D721Med (cell line): ENCODE measurements at regions not wholly inside any gene's neighbourhood (a gene's known extent, or its start where the extent isn't known, plus 50 kb on each side); places are given as distances from the start of the nearest gene placed in this dataset.
"Not testable (repeated sequence)": the region's sequence is repeated elsewhere in the genome, so short reads cannot be mapped to it uniquely, and the experiment has no call there.

Experiments used
- DNase-seq: peaks from one replicate; pipeline ENCODE4 v3.0.0; 2011; ENCODE audit warnings: low spot score; ENCODE audit not compliant: insufficient read length
- FAIRE-seq: peaks from 2 replicates; lab custom pipeline; 2011; peaks lifted over from hg19 to GRCh38; lab: Jason Lieb, UNC
- TF ChIP-seq, protein P1 (sequence below): IDR thresholded peaks from 2 replicates; pipeline ENCODE4 v1.5.1; 2012; ENCODE audit warnings: mild to moderate bottlenecking, control low read depth; ENCODE audit not compliant: insufficient read depth; ENCODE audit errors: missing control alignments

DNA sequence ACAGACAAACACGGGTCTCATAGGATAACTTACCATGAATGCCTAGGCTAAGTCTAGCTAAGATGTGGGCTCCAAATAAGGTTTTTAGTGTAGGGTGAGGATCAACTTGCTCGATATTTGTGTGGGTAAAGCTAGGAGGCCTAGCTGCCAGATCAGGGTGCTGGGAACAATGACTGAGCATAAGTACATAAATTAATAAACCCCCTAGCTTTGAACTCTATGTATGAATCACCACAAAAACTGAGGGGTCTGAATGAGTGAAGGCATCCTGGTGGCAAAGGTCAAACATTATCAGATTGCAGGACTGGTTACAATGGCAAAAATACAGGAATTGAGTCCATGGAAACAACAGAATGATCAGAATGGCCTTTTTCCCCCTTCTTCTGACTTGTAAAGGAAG is 241.8 kb downstream of the LIPI start:
- DNase-seq, FAIRE-seq: not testable (repeated sequence)

DNA sequence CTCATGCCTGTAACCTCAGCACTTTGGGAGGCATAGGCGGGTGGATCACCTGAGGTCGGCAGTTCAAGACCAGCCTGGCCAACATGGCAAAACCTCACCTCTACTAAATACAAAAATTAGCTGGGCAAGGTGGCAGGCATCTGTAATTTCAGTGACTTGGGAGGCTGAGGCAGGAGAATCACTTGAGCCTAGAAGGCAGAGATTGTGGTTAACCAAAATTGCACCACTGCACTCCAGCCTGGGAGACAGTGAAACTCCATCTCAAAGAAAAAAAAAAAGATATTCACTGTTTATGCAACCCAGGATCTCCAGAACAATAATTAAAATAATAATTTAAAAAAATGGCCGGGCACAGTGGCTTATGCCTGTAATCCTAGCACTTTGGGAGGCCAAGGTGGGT is 247.5 kb downstream of the LIPI start:
- FAIRE-seq, DNase-seq: not testable (repeated sequence)

DNA sequence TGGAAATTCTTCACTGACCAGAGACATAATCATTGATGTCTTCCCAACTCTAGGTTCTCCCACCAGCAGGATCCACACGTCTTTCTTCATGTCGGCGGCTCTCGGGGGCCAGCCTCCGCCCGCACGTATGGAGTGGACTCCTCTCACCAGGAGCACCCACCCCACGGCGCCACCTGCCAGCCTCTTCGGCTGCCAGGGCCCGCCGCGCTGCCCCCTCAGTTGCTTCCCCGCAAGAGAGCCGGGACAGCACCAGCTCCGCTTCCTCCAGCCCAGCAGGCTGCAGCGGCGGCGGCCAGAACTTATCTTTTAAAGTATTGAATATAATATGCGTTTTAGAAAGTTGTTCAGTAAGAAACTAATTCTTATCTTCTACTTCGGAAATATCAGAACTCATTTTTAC is 273.5 kb downstream of the LIPI start:
- TF ChIP-seq, protein P1, sequence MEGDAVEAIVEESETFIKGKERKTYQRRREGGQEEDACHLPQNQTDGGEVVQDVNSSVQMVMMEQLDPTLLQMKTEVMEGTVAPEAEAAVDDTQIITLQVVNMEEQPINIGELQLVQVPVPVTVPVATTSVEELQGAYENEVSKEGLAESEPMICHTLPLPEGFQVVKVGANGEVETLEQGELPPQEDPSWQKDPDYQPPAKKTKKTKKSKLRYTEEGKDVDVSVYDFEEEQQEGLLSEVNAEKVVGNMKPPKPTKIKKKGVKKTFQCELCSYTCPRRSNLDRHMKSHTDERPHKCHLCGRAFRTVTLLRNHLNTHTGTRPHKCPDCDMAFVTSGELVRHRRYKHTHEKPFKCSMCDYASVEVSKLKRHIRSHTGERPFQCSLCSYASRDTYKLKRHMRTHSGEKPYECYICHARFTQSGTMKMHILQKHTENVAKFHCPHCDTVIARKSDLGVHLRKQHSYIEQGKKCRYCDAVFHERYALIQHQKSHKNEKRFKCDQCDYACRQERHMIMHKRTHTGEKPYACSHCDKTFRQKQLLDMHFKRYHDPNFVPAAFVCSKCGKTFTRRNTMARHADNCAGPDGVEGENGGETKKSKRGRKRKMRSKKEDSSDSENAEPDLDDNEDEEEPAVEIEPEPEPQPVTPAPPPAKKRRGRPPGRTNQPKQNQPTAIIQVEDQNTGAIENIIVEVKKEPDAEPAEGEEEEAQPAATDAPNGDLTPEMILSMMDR = no peak
- DNase-seq (no peak), FAIRE-seq (no peak)

DNA sequence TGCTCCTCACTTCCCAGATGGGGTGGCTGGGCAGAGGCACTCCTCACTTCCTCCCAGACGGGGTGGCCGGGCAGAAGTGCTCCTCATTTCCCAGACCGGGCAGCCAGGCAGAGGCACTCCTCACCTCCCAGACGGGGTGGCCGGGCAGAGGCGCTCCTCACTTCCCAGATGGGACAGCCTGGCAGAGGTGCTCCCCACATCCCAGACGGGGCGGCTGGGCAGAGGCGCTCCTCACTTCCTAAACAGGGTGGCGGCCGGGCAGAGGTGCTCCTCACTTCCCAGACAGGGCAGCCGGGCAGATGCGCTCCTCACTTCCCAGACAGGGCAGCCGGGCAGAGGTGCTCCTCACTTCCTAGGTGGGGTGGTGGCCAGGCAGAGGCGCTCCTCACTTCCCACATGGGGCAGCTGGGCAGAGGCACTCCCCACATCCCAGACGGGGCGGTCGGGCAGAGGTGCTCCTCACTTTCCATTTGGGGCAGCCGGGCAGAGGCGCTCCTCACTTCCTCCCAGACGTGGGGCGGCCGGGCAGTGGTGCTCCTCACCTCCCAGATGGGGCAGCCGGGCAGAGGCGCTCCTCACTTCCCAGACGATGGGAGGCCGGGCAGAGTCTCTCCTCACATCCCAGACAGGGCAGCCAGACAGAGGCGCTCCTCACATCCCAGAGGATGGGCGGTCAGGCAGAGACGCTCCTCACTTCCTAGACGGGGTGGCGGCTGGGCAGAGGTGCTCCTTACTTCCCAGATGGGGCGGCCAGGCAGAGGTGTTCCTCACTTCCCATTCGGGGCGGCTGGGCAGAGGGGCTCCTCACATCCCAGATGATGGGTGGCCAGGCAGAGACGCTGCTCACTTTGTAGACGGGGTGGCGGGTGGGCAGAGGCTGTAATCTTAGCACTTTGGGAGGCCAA is 274.5 kb downstream of the LIPI start:
- FAIRE-seq, DNase-seq: not testable (repeated sequence)

DNA sequence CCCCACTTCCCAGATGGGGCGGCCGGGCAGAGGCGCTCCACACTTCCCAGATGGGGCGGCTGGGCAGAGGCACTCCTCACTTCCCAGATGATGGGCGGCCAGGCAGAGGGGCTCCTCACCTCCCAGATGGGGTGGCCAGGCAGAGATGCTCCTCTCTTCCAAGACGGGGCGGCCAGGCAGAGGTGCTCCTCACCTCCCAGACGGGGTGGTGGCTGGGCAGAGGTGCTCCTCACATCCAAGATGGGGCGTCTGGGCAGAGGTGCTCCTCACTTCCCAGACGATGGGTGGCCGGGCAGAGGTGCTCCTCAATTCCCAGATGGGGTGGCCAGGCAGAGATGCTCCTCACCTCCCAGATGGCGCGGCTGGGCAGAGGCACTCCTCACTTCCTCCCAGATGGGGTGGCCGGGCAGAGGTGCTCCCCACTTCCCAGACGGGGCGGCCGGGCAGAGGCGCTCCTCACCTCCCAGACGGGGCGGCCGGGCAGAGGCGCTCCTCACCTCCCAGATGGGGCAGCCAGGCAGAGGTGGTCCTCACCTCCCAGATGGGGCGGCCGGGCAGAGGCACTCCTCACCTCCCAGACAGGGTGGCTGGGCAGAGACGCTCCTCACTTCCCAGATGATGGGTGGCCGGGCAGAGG is 275.2 kb downstream of the LIPI start:
- FAIRE-seq, DNase-seq: not testable (repeated sequence)

DNA sequence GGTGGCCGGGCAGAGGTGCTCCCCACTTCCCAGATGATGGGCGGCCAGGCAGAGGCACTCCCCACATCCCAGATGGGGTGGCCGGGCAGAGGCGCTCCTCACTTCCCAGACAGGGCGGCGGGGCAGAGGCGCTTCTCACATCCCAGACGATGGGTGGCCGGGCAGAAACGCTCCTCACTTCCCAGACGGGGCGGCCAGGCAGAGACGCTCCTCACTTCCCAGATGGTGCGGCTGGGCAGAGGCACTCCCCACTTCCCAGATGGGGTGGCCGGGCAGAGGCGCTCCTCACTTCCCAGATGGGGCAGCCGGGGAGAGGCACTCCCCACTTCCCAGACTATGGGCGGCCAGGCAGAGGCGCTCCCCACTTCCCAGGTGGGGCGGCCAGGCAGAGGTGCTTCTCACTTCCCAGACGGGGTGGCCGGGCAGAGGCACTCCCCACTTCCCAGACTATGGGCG is 275.8 kb downstream of the LIPI start:
- FAIRE-seq = not testable (repeated sequence)

GRCh38 chr21:13923175-13923574 is 287.6 kb downstream of the LIPI start:
- not testable (repeated sequence) for FAIRE-seq

More for the DNA sequence above, 275.8 kb downstream of the LIPI start:
- DNase-seq = not testable (repeated sequence)

DNA sequence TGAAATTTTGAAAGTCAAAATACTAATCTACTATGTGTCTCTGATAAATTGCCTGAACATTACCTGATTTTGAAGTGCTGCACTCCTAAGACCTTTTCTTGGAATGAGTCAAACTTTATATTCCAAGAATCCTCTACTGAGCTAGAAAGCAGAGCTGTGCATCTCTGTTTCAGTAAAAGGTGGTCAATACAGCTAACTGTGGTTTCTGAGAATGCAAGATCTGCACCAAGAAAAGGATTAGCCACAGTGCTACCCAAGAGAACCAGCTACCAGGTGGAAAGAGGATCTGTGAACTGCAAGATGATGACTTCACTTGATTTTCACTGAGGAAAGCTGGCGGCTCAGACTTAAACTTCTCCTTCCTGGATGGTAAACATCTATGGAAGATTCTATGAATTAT is 289.3 kb downstream of the LIPI start:
- not testable (repeated sequence) for FAIRE-seq, DNase-seq

More at GRCh38 chr21:13923175-13923574, 287.6 kb downstream of the LIPI start:
- DNase-seq = not testable (repeated sequence)

DNA sequence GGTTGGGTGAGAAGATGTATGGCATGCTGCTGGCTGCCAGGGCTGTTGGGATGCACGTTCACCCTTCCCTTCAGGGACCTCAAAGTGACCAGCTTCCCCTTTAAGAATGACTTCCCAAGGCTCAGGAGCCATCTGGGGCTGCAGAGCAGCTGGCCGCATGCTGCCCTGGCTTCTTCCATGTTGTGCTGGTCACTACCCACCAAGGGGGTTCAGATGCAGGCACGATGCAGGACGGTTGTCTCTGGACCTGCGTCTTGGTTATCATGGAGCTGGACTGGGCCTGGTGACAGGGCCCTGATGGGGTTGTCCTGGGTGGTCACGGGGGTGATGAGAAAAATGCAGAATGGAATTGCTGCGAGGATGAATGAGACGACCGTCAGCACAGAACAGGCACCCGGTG is 297.8 kb downstream of the POTED start:
- not testable (repeated sequence) for FAIRE-seq, DNase-seq

- DNase-seq, FAIRE-seq: not testable (repeated sequence)
These were observed 287.1 kb downstream of the POTED start for GRCh38 chr21:13896596-13897247.

GRCh38 chr21:13893617-13894016 is 284.0 kb downstream of the POTED start:
- FAIRE-seq, DNase-seq: not testable (repeated sequence)

DNA sequence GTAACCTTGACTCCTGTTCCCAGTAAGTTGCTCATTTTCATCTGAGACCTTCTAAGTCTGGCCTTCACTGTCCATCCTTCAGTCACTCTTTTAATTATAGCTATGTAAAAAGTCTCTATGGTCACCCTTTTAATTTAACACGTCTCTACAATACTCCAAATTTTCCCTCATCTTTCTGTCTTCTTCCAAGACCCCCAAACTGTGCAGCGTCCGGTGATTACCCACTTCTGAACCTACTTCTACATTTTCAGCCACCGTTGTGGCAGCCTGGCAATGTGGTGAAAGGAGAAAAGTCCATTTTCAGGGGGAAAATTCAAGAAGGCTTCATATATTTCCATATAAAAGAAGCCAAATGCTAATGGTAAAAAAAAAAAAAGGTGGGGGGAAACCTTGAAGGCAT is 283.4 kb downstream of the POTED start:
- not testable (repeated sequence) for FAIRE-seq, DNase-seq

- not testable (repeated sequence) for FAIRE-seq, DNase-seq
These were observed 282.7 kb downstream of the POTED start for GRCh38 chr21:13892146-13892751.

GRCh38 chr21:13889176-13889575 is 279.6 kb downstream of the POTED start:
- FAIRE-seq, DNase-seq: not testable (repeated sequence)

DNA sequence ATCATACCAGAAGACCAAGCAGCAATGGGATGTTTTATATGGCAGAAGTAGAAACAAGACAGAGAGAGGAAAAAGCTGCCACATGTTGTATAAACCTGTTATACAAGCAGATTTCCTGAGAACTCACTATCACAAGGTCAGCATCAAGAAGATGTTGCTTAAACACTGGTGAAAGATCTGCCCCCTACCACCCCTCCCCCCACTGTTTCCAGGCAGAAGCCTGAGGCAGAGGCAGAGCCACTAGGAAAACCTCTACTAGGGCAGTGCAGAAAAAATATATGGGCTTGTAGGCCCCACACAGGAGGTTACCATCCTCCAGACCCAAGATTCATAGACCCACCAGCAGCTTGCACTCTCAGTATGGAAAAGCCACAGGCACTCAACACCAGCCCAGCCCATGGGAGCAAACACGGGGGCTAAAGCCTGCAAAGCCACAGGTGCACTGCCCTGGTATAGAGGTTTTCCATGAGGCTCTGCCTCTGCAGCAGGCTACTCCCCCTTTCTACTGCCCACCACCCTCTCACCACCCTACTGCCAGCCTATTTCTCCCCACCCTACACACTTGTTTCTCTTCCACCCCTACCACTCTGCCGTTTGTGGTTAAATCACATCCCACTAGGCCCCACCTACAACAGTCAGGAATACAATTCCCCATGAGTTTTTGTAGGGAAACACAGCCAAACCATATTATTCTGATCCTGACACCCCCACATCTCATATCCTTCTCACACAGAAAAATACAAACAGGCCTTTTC is 274.2 kb downstream of the POTED start:
- not testable (repeated sequence) for FAIRE-seq, DNase-seq

DNA sequence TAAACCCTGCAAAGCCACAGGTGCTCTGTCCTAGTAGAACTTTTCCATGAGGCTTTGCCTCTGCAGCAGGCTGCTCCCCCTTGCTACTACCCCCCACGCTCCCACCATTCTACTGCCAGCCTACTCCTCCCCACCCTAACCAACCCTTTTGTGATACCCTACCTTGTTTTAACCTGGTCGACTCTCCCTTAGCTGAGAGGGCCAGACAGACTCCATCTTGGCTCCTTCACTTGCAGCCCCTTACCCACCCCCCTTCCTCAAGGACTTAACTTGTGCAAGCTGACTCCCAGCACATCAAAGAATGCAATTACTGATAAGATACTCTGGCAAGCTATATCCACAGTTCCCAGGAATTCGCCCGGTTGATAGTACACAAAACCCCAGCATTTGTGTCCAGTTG is 267.9 kb downstream of the POTED start:
- DNase-seq, FAIRE-seq: not testable (repeated sequence)

DNA sequence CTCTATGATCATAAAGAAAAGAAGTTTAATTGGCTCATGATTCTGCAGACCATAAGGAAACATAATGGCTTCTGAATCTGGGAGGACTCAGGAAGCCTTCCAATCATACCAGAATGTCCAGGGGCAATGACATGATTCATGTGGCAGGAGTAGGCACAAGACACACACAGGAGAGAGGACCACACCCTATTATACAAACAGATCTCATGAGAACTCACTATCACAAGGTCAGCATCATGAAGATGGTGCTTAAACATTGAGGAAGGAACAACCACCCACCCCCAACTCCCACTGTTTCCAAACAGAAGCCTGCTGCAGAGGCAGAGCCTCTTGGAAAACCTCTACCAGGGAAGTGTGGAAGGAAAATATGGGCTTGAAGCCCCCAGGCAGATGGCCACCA is 267.4 kb downstream of the POTED start:
- FAIRE-seq, DNase-seq: not testable (repeated sequence)
